ENCODE measurements at regions not wholly inside any gene's neighbourhood (a gene's known extent, or its start where the extent isn't known, plus 50 kb on each side); places are given as distances from the start of the nearest gene placed in this dataset.

DNA sequence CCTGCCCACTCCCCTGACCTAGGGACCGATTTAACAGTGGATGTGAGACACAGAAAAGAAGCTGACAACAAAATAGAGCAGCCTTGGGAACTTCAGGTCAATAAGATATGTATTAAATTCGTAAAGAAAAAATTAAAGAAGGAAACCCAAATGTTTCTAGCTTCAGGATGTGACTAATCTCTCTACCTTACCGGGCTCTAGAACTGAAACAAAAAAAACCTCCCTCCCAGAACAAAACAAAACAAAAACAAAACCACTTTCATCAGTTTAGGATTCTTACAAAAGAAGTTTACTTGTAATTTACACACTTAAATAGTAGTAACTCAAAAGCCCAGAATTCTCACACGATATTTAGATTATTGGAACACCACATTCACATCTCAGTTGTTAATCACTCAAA is 185.8 kb upstream of the RPS6KA3 start:
- Histone ChIP-seq H3K4me1 (ENCODE audit: control insufficient read depth in 1 of 2, insufficient read depth in 2 of 2, low read length in 2 of 2) (no peaks in the 10 kb centered on the region), H3K4me3 (replicated peaks in 1 of 2; ENCODE audit: low read depth in 1 of 2, low read length in 2 of 2) (no peak overlapping the region), H3K9me2 (ENCODE audit: insufficient read depth) (no peaks in the 10 kb centered on the region), H3K9ac (ENCODE audit: low read length) (no peak overlapping the region), H3K27ac (ENCODE audit: low read depth, low read length) (no peak overlapping the region), H3K27me3 (ENCODE audit: insufficient read depth, low read length) (no peaks in the 10 kb centered on the region), H3K4me2 (ENCODE audit: low read length) (no peak overlapping the region), H4K20me1 (ENCODE audit: insufficient read depth) (no peaks in the 10 kb centered on the region), H3K79me2 (ENCODE audit: insufficient read depth, low read length) (no peaks in the 10 kb centered on the region), H3K9me3 (ENCODE audit: control insufficient read depth in 1 of 2, insufficient read depth in 1 of 2, low read depth in 1 of 2, low read length in 2 of 2) (no peaks in the 10 kb centered on the region), H3K36me3 (ENCODE audit: control insufficient read depth in 1 of 2, insufficient read depth in 2 of 2, low read length in 2 of 2) (no peaks in the 10 kb centered on the region), H2AFZ (ENCODE audit: low read depth, low read length, poor library complexity, severe bottlenecking) (no peak overlapping the region)
- intact Hi-C loops (cut with micrococcal nuclease): no loop called here
- ATAC-seq: no peak
- ChIA-PET POLR2A (no interaction called here), RAD21 (ENCODE audit: low non-redundant PET in 1 of 2, low total read pairs in 2 of 2, uncharacterized antibody in 2 of 2, unreplicated experiment in 2 of 2) (no interaction called here), CTCF (no interaction called here)
- DNase-seq (ENCODE audit: low read depth, low spot score): no peak
- TF ChIP-seq FOSL1 (IDR thresholded peaks at IDR 0.05; ENCODE audit: low read depth): no peak
- TF ChIP-seq ZBTB33 (IDR thresholded peaks at IDR 0.05; ENCODE audit: extremely low read depth, insufficient replicate concordance, low read length): no peak
- no peak for TF ChIP-seq CTCF (IDR thresholded peaks at IDR 0.05 in 2 of 3, conservative IDR thresholded peaks at IDR 0.05 in 1 of 3; ENCODE audit: borderline replicate concordance in 1 of 3, insufficient read depth in 1 of 3, low read depth in 2 of 3, low read length in 2 of 3)
- no peak for TF ChIP-seq YY1 (IDR thresholded peaks at IDR 0.05; ENCODE audit: extremely low read depth, insufficient replicate concordance, low read depth, low read length)
- TF ChIP-seq EGR1 (IDR thresholded peaks at IDR 0.05; ENCODE audit: low read depth): no peak
- TF ChIP-seq POLR2A (IDR thresholded peaks at IDR 0.05; ENCODE audit: borderline replicate concordance, extremely low read depth, insufficient read depth, insufficient read length): no peak
- no peak for TF ChIP-seq EZH2 (IDR thresholded peaks at IDR 0.05)
- no peak for TF ChIP-seq SRF (IDR thresholded peaks at IDR 0.05; ENCODE audit: low read depth)
- no peak for TF ChIP-seq ELF1 (IDR thresholded peaks at IDR 0.05; ENCODE audit: borderline replicate concordance, low read depth)
- TF ChIP-seq CBX3 (IDR thresholded peaks at IDR 0.05; ENCODE audit: low read depth): no peak
- no peak for TF ChIP-seq EZH2phosphoT487 (IDR thresholded peaks at IDR 0.05; ENCODE audit: borderline replicate concordance)
- no TSS peak for BruUV-seq (replicated peaks)
